GM21360 (cell line): ENCODE measurements at regions not wholly inside any gene's neighbourhood (a gene's known extent, or its start where the extent isn't known, plus 50 kb on each side); places are given as distances from the start of the nearest gene placed in this dataset.
"Not testable (repeated sequence)": the region's sequence is repeated elsewhere in the genome, so short reads cannot be mapped to it uniquely, and the experiment has no call there.

Source experiments
- ATAC-seq: cut with Tn5 transposase; IDR thresholded peaks from one replicate; pipeline ENCODE4 v1.9.1; 2021; ENCODE audit warnings: mild to moderate bottlenecking, moderate library complexity; ENCODE audit not compliant: unreplicated experiment

- ATAC-seq, result no peak
These were observed 144.6 kb upstream of the PALS2 start for GRCh38 chr7:24428676-24429075.

- no peak for ATAC-seq
These were observed 140.6 kb upstream of the PALS2 start for GRCh38 chr7:24432677-24433076.

GRCh38 chr7:24434972-24435371 is 138.3 kb upstream of the PALS2 start:
- no peak for ATAC-seq

- no peak for ATAC-seq
These were observed 136.9 kb upstream of the PALS2 start for GRCh38 chr7:24436131-24436920.

GRCh38 chr7:24438232-24438631 is 135.0 kb upstream of the PALS2 start:
- ATAC-seq, result no peak

- ATAC-seq, result not testable (repeated sequence)
These were observed 134.1 kb upstream of the PALS2 start for GRCh38 chr7:24439104-24439503.

- no peak for ATAC-seq
These were observed 132.4 kb upstream of the PALS2 start for GRCh38 chr7:24440892-24441291.

GRCh38 chr7:24441314-24442027 is 131.8 kb upstream of the PALS2 start:
- no peak for ATAC-seq

GRCh38 chr7:24442170-24442777 is 131.0 kb upstream of the PALS2 start:
- no peak for ATAC-seq

- no peak for ATAC-seq
These were observed 128.4 kb upstream of the PALS2 start for GRCh38 chr7:24444666-24445440.

- no peak for ATAC-seq
These were observed 125.2 kb upstream of the PALS2 start for GRCh38 chr7:24448038-24448437.

GRCh38 chr7:24449416-24449815 is 123.8 kb upstream of the PALS2 start:
- ATAC-seq, result not testable (repeated sequence)

- ATAC-seq, result peak; percentile 71
These were observed 117.3 kb upstream of the PALS2 start for GRCh38 chr7:24455813-24456525.

GRCh38 chr7:24456526-24457218 is 116.6 kb upstream of the PALS2 start:
- no peak for ATAC-seq

- ATAC-seq, result no peak
These were observed 116.1 kb upstream of the PALS2 start for GRCh38 chr7:24457219-24457558.

- no peak for ATAC-seq
These were observed 111.1 kb upstream of the PALS2 start for GRCh38 chr7:24462117-24462516.

- ATAC-seq, result no peak
These were observed 110.3 kb upstream of the PALS2 start for GRCh38 chr7:24462984-24463383.

GRCh38 chr7:24463474-24463873 is 109.8 kb upstream of the PALS2 start:
- no peak for ATAC-seq

GRCh38 chr7:24464861-24465260 is 108.4 kb upstream of the PALS2 start:
- ATAC-seq, result no peak

- ATAC-seq, result no peak
These were observed 107.0 kb upstream of the PALS2 start for GRCh38 chr7:24466168-24466768.
